Endothelial cell of umbilical vein (primary cell): ENCODE measurements at regions not wholly inside any gene's neighbourhood (a gene's known extent, or its start where the extent isn't known, plus 50 kb on each side); places are given as distances from the start of the nearest gene placed in this dataset.

Experiments
- CTCF ChIP-seq, 2 donors: IDR thresholded peaks; 1 replicate in 1 of 2; 2 replicates in 1 of 2; pipeline ENCODE4 v1.5.1; 2011; ENCODE audit warnings: low read length in 2 of 2, mild to moderate bottlenecking in 2 of 2, moderate library complexity in 2 of 2, control low read depth in 1 of 2, inconsistent platforms in 1 of 2, low read depth in 1 of 2; ENCODE audit not compliant: insufficient read depth in 1 of 2; ENCODE audit errors: extremely low read depth in 1 of 2
- EZH2 ChIP-seq: IDR thresholded peaks from 2 replicates; pipeline ENCODE4 v1.6.1; 2012; ENCODE audit warnings: borderline replicate concordance, low read depth, mild to moderate bottlenecking, moderate library complexity, low read length, inconsistent platforms; ENCODE audit not compliant: severe bottlenecking
- GATA2 ChIP-seq: IDR thresholded peaks from 2 replicates; pipeline ENCODE4 v1.7.0; 2011; ENCODE audit warnings: low read depth, mild to moderate bottlenecking, moderate library complexity, mixed read lengths, low read length; ENCODE audit not compliant: insufficient read length, insufficient read depth
- JUN ChIP-seq: IDR thresholded peaks from 2 replicates; pipeline ENCODE4 v1.6.1; 2011; ENCODE audit warnings: borderline replicate concordance, low read depth; ENCODE audit not compliant: insufficient read length, insufficient read depth
- POLR2A ChIP-seq: IDR thresholded peaks from 2 replicates; pipeline ENCODE4 v1.6.1; 2012; ENCODE audit warnings: low read depth, mild to moderate bottlenecking, control low read depth, low read length

- TF ChIP-seq CTCF (IDR thresholded peaks at IDR 0.05; ENCODE audit: extremely low read depth in 1 of 2, insufficient read depth in 1 of 2, low read depth in 1 of 2, low read length in 2 of 2): no peak
- no peak for TF ChIP-seq POLR2A
- no peak for TF ChIP-seq GATA2
- no peak for TF ChIP-seq EZH2
- TF ChIP-seq JUN: no peak
Measured at GRCh38 chr14:76298896-76299295, 77.0 kb upstream of the ESRRB start.
